Fibroblast of mammary gland (primary cell): ENCODE measurements at regions not wholly inside any gene's neighbourhood (a gene's known extent, or its start where the extent isn't known, plus 50 kb on each side); places are given as distances from the start of the nearest gene placed in this dataset.

ENCODE experiments used
- DNase-seq: peaks from one replicate; pipeline ENCODE4 v3.0.0-alpha.2; 2010; ENCODE audit warnings: low read depth
- H3K4me3 ChIP-seq: 2 replicates; pipeline ENCODE4 v1.5.1; 2011; ENCODE audit warnings: low read depth, mild to moderate bottlenecking, low read length, moderate library complexity; ENCODE audit not compliant: control insufficient read depth
- TF ChIP-seq, protein P1 (sequence below): conservative IDR thresholded peaks from 2 replicates; pipeline ENCODE4 v1.5.1; 2011; ENCODE audit warnings: low read depth, low read length, inconsistent platforms; ENCODE audit not compliant: control insufficient read depth, insufficient read depth

GRCh38 chr10:118403967-118404366 lies 61.8 kb upstream of the FAM204A start:
- TF ChIP-seq, protein P1, sequence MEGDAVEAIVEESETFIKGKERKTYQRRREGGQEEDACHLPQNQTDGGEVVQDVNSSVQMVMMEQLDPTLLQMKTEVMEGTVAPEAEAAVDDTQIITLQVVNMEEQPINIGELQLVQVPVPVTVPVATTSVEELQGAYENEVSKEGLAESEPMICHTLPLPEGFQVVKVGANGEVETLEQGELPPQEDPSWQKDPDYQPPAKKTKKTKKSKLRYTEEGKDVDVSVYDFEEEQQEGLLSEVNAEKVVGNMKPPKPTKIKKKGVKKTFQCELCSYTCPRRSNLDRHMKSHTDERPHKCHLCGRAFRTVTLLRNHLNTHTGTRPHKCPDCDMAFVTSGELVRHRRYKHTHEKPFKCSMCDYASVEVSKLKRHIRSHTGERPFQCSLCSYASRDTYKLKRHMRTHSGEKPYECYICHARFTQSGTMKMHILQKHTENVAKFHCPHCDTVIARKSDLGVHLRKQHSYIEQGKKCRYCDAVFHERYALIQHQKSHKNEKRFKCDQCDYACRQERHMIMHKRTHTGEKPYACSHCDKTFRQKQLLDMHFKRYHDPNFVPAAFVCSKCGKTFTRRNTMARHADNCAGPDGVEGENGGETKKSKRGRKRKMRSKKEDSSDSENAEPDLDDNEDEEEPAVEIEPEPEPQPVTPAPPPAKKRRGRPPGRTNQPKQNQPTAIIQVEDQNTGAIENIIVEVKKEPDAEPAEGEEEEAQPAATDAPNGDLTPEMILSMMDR, result no peak
- no peak for DNase-seq
- no peak overlapping the region for H3K4me3 ChIP-seq

DNA sequence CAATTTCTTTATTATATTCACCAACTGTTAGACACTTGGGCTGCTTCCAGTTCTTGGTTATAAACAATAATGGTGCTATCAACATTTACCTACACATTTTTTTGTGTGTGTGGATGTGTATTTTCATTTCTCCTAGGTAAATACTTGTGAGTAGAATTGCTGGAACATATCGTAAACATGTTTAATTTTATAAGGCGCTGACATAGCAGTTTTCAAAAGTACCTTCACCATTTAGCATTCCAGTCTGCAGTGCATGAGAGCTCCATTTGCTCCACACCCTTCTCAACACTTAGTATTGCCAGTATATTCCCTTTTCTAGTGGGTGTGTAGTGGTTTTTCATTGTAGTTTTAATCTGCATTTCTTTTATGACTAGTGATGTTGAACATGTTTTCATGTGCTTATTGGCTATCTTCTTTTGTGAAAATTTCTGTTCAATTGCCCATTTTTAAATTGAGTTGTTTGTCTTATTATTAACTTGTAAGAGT lies 59.6 kb upstream of the FAM204A start:
- TF ChIP-seq, protein P1, result no peak
- DNase-seq, result no peak
- H3K4me3 ChIP-seq, result no peak overlapping the region

DNA sequence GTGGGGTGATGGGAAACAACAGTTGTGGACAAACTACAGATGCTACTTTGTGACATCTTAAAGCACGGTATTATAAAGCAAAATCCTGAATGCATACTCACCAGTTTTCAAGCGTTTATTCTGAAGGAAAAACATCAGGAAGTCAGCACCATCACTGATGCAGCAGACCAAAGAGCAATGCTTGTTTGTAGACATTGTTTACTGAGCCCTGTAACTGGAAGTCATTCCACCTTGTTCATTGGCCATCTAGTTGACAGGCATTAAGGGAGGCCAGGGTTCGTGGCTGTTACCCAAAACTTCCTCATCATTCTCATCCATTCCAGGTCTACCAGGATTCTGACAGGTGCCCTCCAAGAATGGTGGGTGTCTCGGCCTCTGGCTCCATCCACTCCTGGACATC lies 55.3 kb upstream of the FAM204A start:
- DNase-seq, result no peak
- TF ChIP-seq, protein P1, result no peak
- H3K4me3 ChIP-seq, result no peak overlapping the region

DNA sequence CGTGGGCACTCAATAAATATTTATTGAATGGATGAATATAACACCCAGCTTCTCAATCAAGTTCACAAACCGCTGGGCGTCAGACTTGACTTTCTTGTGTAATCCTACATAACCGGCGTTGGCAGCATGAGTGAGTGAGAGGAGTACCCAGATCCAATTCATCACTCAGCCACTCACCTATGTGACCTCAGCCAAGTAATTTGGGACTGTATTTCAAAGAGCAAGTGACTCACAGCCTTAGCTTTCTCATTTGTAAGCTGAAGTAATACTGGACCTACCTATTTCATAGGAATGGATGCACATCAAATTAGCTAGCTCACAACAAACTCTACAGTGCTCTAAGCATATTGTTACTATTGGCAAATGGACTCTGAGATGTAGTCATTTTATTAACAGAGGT lies 53.8 kb upstream of the FAM204A start:
- DNase-seq, result no peak
- no peak overlapping the region for H3K4me3 ChIP-seq
- TF ChIP-seq, protein P1, result no peak

DNA sequence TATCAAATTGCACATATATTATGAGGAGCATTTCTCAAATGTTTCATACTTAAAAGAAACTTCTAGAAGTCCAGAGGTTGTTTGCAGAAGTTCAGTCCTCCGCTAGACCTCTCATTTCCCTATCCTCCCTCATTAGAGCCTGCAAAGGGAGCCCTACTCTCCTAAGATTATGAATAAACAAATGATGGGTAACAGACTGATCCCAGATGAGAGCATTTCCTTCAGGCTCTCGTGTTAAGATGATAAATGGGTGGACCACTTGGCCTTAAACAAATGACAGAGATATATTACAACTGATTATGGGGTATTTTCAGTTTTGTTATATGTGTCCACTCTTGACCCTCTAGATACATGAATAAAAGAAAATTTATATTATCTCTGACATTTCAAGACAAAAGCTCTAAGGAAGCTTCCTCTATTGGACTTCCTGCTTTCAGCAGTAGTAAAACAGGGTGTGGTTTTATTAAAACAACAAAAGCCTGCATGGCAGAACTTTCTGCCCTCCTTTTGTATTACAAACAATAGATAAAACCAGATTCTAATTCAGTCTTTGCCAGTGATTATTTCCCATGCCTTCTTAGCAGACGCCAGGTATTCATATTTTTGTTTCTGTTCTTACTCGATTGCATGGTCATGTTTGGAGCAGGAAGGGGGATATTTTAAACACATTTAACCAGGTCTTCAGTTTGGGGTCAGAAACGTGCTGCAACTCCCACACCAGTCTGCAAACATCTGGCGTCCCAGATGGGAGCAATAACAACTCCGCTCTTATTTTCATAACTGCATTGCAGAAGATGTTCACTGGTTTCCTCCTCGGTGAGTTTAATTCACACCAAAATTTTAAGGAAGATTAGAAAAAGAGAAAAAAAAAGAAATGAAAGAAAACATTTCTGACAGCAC lies 52.4 kb upstream of the FAM204A start:
- TF ChIP-seq, protein P1, result no peak
- DNase-seq, result no peak
- H3K4me3 ChIP-seq, result no peak overlapping the region

- DNase-seq, result no peak
- TF ChIP-seq, protein P1, result no peak
- no peak overlapping the region for H3K4me3 ChIP-seq
These were observed 50.6 kb upstream of the FAM204A start for GRCh38 chr10:118392761-118393160.
